GM23338 (cell line): ENCODE measurements at regions not wholly inside any gene's neighbourhood (a gene's known extent, or its start where the extent isn't known, plus 50 kb on each side); places are given as distances from the start of the nearest gene placed in this dataset.

ENCODE experiments used
- EZH2 ChIP-seq: fragments of 200-600 bp; sonication (generic); IDR thresholded peaks from one replicate; pipeline ENCODE4 v1.8.0; 2017; ENCODE audit warnings: antibody characterized with exemption, mild to moderate bottlenecking, low read depth; ENCODE audit not compliant: unreplicated experiment
- JUNB ChIP-seq: IDR thresholded peaks from one replicate; pipeline ENCODE4 v1.6.1; 2016; ENCODE audit warnings: antibody characterized with exemption; ENCODE audit not compliant: unreplicated experiment
- POLR2AphosphoS5 ChIP-seq: IDR thresholded peaks from 2 replicates; pipeline ENCODE4 v1.6.1; 2016; ENCODE audit warnings: antibody characterized with exemption, low read depth
- TF ChIP-seq, protein P1 (sequence below), 2 experiments: fragments of 200-600 bp in 1 of 2; sonication (generic) in 1 of 2; conservative IDR thresholded peaks; 2 replicates each; pipeline versions ENCODE4 v1.5.1 to v1.6.1; 2016 to 2017; ENCODE audit warnings: antibody characterized with exemption in 2 of 2, low read depth in 2 of 2, mild to moderate bottlenecking in 2 of 2, moderate library complexity in 1 of 2

- TF ChIP-seq EZH2, result no peak
- TF ChIP-seq, protein P1, sequence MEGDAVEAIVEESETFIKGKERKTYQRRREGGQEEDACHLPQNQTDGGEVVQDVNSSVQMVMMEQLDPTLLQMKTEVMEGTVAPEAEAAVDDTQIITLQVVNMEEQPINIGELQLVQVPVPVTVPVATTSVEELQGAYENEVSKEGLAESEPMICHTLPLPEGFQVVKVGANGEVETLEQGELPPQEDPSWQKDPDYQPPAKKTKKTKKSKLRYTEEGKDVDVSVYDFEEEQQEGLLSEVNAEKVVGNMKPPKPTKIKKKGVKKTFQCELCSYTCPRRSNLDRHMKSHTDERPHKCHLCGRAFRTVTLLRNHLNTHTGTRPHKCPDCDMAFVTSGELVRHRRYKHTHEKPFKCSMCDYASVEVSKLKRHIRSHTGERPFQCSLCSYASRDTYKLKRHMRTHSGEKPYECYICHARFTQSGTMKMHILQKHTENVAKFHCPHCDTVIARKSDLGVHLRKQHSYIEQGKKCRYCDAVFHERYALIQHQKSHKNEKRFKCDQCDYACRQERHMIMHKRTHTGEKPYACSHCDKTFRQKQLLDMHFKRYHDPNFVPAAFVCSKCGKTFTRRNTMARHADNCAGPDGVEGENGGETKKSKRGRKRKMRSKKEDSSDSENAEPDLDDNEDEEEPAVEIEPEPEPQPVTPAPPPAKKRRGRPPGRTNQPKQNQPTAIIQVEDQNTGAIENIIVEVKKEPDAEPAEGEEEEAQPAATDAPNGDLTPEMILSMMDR (conservative IDR thresholded peaks at IDR 0.05; ENCODE audit: low read depth in 2 of 2), result no peak
- no peak for TF ChIP-seq POLR2AphosphoS5
- TF ChIP-seq JUNB, result no peak
Measured at GRCh38 chr1:232267092-232267836, 362.7 kb downstream of the SIPA1L2 start.
